Activated CD4-positive, alpha-beta T cell treated with anti-CD3 and anti-CD28 coated beads for 24 hours (primary cell): ENCODE measurements at regions not wholly inside any gene's neighbourhood (a gene's known extent, or its start where the extent isn't known, plus 50 kb on each side); places are given as distances from the start of the nearest gene placed in this dataset.

ENCODE experiments used
- DNase-seq, 2 donors: peaks; one replicate each; pipeline ENCODE4 v3.0.0-alpha.2; 2020; ENCODE audit warnings: low read depth in 2 of 2

DNA sequence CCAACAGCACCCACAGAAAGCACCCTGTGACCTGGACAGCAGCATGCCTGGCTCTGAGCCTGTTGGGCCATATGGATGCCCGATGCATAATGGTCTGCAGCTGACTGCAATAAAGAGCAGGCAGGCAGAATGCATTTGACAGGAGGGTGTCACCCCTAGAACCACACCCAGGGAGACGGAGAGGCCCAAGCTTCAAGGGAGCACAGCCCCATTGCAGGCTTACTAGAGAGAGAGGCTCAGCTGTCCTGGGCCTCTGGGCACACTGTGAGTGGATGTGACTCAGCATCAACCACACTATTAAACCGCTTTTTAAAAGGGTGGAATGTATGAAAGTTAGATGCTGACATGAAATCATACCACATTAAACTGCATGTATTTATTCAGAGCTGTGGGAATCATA is 365.3 kb downstream of the CTTN start:
- no peak for DNase-seq

DNA sequence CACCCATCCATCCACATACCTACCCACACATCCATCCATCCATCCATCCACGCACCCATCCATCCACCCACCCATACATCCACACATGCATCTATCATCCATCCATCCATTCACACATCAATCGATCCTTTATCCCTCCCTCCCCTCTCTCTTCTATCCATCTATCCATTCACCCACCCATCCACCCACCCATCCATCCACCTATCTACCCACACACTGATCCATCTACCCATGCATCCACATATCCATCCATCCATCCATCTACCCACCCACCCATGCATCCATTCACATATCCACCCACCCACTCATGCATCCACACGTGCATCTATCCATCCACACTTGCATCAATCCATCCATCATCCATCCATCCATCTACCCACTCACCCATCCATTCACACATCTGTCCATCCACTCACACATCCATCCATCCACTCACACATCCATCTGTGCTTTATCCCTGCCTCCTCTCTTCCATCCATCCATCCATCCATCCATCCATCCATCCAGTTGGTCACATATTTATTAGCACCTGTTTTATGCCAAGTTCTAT is 366.1 kb downstream of the CTTN start:
- no peak for DNase-seq

DNA sequence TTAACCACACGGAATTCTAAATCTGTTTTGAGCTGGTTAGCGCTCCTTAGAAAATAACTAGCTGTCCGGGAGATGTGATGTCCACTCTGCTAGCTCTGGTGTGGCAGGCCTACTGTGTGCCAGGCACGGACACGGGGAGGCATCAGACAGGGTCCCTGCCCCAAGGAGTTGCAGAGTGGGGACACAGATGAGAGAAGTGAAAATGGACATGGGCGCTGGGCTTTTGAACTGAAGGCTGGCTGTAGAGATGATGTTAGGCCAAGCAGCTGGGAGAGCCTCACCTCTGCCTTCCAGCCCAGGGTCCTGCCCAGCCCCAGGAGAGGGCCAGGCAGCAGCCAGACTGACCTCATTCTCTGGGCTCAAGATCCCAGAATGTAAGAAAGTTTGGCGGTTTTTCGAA is 368.6 kb downstream of the CTTN start:
- no peak for DNase-seq

GRCh38 chr11:70768346-70769095 is 370.2 kb downstream of the CTTN start:
- DNase-seq = no peak

- DNase-seq = no peak
Observed at GRCh38 chr11:70769106-70769505, 370.8 kb downstream of the CTTN start.

DNA sequence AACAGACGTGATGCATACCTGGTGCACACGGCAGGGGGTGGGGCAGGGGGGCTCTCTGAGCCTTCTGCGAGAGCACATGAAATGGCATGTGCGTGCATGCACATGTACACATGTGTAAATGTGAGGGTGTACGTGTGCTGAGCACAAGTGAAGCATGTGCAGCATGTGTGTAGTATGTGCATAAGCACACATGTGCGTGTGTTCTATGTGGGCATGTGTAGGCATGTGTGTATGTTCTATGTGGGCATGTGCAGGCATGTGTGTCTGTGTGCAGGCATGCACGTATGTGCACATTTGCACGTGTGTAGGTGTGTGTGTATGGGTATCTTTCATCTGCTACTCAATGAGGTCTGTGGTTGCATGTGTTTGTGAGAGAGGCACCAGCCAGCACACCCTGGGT is 371.2 kb downstream of the CTTN start:
- DNase-seq = no peak

- DNase-seq = no peak
Observed at GRCh38 chr11:70771099-70771885, 373.0 kb downstream of the CTTN start.

DNA sequence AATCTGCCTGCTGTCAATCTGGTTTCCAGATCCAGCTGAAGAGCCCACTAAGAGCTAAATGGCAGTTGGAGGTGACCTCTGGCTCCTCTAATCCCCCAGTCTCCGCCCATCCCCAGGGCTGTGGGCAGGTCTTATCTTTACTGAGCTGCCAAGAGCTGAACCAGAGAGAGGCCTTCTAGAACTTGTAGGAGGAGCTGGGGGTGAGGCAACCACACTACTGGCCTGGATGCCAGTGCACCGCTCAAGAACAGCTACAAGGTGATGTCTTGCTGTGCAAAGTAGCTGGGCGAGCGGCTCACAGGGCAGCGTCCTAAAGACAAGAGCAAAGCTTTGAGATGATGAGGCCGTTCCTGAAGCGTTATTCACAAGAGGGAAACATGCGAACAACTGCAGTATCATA is 374.6 kb downstream of the CTTN start:
- DNase-seq = no peak

GRCh38 chr11:70775386-70776075 is 377.2 kb downstream of the CTTN start:
- DNase-seq = no peak

DNA sequence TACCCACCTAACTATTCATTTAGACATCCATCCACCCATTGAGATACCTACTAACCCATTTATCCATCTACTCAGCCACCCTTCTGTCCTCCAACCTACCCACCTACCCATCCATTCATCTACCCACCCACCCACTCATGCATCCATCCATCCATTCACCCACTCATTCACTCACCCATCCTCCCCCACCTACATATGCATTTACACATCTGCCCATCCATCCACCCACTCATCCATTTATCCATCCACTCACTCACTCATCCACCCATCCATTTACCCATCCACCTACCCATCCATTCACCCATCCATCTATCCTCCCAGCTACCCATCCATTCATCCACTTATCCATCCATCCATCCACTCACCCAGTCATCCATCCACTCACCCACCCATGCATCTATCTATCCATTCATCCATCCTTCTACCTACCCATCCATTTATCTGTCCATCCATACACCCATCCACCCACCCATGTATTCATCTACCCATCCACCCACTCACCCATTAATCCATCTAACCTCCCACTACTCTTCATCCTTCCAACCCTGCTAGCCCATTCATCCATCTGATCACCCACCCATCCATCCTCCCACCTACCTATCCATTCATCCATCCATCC is 378.7 kb downstream of the CTTN start:
- DNase-seq = no peak

- DNase-seq = no peak
Observed at GRCh38 chr11:70778883-70779282, 380.6 kb downstream of the CTTN start.

DNA sequence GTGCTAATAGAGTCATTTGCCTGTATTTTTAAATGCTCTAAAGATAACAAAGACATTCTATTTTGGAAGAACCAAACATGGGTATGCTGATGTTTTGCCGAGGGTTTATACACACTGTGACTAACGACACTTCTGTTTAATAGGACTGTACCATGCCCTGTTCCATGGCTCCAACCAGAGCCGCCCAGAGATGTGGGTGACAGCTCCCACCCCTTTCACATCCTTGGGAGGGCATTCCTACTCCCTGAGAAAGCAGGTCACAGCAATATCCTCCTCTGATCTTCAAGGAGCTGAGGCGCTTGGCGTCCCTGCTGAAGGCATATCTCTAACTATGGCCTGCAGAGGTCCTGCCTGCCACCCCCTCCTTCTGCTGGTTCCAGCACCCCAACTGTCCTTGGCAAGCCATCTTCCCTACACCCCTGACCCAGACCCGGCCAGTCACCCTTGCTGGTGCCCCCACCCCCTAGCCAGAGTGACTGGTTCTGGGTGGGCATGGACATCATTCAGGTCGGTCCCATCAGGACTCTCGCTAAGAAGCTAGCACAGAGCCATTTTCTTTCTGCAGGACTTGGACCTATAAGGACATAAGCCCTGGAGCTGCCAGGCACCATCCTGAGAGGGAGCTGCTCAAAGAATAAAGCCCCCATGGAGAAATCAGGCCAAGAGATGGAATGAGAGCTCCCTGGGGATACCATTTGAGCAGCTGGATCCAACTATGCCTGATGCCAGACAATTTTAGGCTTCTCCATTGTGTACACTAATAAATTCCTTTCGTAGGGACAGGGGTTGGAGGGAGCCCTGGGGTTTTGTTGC is 381.3 kb downstream of the CTTN start:
- no peak for DNase-seq

GRCh38 chr11:70780246-70780535 is 381.9 kb downstream of the CTTN start:
- DNase-seq = no peak

GRCh38 chr11:70782401-70782913 is 384.1 kb downstream of the CTTN start:
- DNase-seq = no peak

DNA sequence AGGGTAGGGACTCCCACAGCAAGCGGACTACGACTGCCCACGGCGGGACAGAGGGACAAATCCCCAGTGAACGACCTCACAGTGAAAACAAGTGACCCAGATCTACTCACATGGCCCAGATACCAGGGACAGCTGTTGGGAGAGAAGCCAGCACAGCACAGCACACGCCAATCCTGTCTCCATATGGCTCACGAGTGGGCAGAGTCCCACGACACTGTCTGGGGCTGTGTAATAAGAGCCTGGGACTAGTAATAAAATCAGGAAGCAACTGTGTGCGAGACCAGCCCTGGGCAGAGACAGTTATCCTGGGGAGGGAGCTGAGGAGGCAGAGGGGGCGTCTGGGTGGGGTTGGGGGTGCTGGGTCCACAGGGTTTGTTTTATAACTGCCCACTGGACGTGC is 385.0 kb downstream of the CTTN start:
- DNase-seq = no peak

DNA sequence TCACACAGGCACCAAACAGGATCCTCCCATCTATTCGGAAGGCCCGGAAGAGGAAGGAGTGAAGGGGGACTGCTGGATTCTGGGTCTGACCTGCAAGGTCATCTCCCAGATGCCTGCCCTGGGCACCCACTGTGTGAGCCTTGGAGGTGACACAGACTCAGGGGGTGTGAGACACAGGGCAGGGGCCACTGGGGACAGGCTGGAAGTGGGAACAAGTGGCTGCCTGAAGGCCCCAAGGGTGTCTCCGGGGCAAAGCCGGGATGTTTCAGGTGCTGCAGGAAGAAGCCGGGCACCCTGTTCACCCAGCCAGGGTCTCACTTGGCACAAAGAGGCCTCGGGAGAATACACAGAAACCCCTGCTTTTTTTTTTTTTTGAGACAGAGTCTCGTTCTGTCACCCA is 385.5 kb downstream of the CTTN start:
- no peak for DNase-seq

GRCh38 chr11:70785372-70785771 is 387.0 kb downstream of the CTTN start:
- DNase-seq = no peak

GRCh38 chr11:70786021-70786665 is 387.8 kb downstream of the CTTN start:
- DNase-seq = no peak

- DNase-seq = no peak
Observed at GRCh38 chr11:70788248-70789022, 390.1 kb downstream of the CTTN start.
